ENCODE measurements at regions not wholly inside any gene's neighbourhood (a gene's known extent, or its start where the extent isn't known, plus 50 kb on each side); places are given as distances from the start of the nearest gene placed in this dataset.
"Not testable (repeated sequence)": the region's sequence is repeated elsewhere in the genome, so short reads cannot be mapped to it uniquely, and the experiment has no call there.

GRCh38 chr5:53749621-53750020, 189.2 kb downstream of the NDUFS4 start:
- H2AFZ ChIP-seq (ENCODE audit: low read depth, low read length) = no peak overlapping the region
- intact Hi-C loops (cut with micrococcal nuclease) (no loop called here), dilution Hi-C loops (cut with MboI; ENCODE audit: extremely low pct_ligation_motif_present, low sequenced_read_pairs) (no loop called here)
- FAIRE-seq = no peak
- ChIA-PET CTCF (no interaction called here), POLR2A (no interaction called here)
- H3K27ac ChIP-seq (ENCODE audit: insufficient read depth, low read depth, low read length) = no peak overlapping the region
- no TSS peak for BruUV-seq (replicated peaks)
- no peak overlapping the region for H3K9ac ChIP-seq (replicated peaks; ENCODE audit: extremely low read depth, insufficient read depth, low read length)
- H4K20me1 ChIP-seq (replicated peaks; ENCODE audit: control insufficient read depth, extremely low read depth, insufficient read depth, low read length) = no peaks in the 10 kb centered on the region
- no peaks in the 10 kb centered on the region for H3K9me1 ChIP-seq (replicated peaks; ENCODE audit: control insufficient read depth, extremely low read depth, insufficient read depth, low read length)
- TF ChIP-seq MYC (IDR thresholded peaks at IDR 0.05; ENCODE audit: low read depth, low read length) = no peak
- no peak for TF ChIP-seq CTCF (IDR thresholded peaks at IDR 0.05; ENCODE audit: extremely low read depth in 1 of 2, insufficient read depth in 1 of 2, low read depth in 1 of 2, low read length in 2 of 2)
- TF ChIP-seq GATA2 (IDR thresholded peaks at IDR 0.05; ENCODE audit: insufficient read depth, insufficient read length, low read depth, low read length) = no peak
- TF ChIP-seq JUN (IDR thresholded peaks at IDR 0.05; ENCODE audit: borderline replicate concordance, insufficient read depth, insufficient read length, low read depth) = no peak
- no peak for TF ChIP-seq POLR2AphosphoS5 (IDR thresholded peaks at IDR 0.05; ENCODE audit: insufficient read depth, low read depth, low read length)
- TF ChIP-seq EZH2 (IDR thresholded peaks at IDR 0.05; ENCODE audit: borderline replicate concordance, low read depth, low read length, severe bottlenecking) = no peak
- TF ChIP-seq MAX (IDR thresholded peaks at IDR 0.05; ENCODE audit: insufficient read depth, insufficient read length) = no peak
- no peak for TF ChIP-seq FOS (IDR thresholded peaks at IDR 0.05; ENCODE audit: borderline replicate concordance, insufficient read depth, low read length)
- no peak for TF ChIP-seq POLR2A (IDR thresholded peaks at IDR 0.05; ENCODE audit: low read depth, low read length)
- H3K4me1 ChIP-seq (ENCODE audit: control insufficient read depth, extremely low read depth, insufficient read depth, low read length) = no peaks in the 10 kb centered on the region
- no peaks in the 10 kb centered on the region for H3K9me3 ChIP-seq (replicated peaks; ENCODE audit: control insufficient read depth, insufficient read depth, low read length)
- no peak overlapping the region for H3K4me3 ChIP-seq (replicated peaks in 1 of 3; ENCODE audit: insufficient read depth in 1 of 3, low read depth in 1 of 3, low read length in 3 of 3)
- DNase-seq (ENCODE audit: low read depth, low spot score) = no peak
- no peaks in the 10 kb centered on the region for H3K79me2 ChIP-seq (ENCODE audit: control insufficient read depth, insufficient read depth, low read length)
- no peaks in the 10 kb centered on the region for H3K36me3 ChIP-seq (ENCODE audit: control insufficient read depth in 2 of 2, extremely low read depth in 1 of 2, insufficient read depth in 2 of 2, low read length in 2 of 2)
- H3K27me3 ChIP-seq (ENCODE audit: control insufficient read depth in 2 of 2, insufficient read depth in 2 of 2, low read length in 2 of 2) = peaks cover 0 to 3% of the 10 kb centered on the region in 2 experiments
- no peak overlapping the region for H3K4me2 ChIP-seq (ENCODE audit: insufficient read depth, low read length)

DNA sequence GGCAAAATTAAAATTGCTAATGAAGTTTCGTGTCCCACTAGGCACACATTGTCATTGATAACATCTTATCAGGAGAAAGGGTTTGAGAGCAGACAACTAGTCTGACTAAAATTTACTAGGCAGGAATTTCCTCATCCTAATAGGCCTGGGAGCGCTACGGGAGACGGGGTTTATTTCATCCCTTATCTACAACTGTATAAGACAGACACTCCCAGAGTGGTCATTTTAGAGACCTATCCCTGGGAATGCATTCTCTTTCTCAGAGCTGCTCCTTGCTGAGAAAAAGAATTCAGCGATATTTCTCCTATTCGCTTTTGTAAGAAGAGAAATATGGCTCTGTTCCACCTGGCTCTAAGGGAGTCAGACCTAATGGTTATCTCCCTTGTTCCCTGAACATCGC, 191.8 kb downstream of the NDUFS4 start:
- dilution Hi-C loops (cut with MboI; ENCODE audit: extremely low pct_ligation_motif_present, low sequenced_read_pairs); H3K36me3 ChIP-seq (ENCODE audit: control insufficient read depth in 2 of 2, extremely low read depth in 1 of 2, insufficient read depth in 2 of 2, low read length in 2 of 2); CTCF ChIA-PET; H3K27me3 ChIP-seq (ENCODE audit: control insufficient read depth in 2 of 2, insufficient read depth in 2 of 2, low read length in 2 of 2); H3K79me2 ChIP-seq (ENCODE audit: control insufficient read depth, insufficient read depth, low read length); FAIRE-seq; H3K4me2 ChIP-seq (ENCODE audit: insufficient read depth, low read length); H3K4me3 ChIP-seq (replicated peaks in 1 of 3; ENCODE audit: insufficient read depth in 1 of 3, low read depth in 1 of 3, low read length in 3 of 3); H2AFZ ChIP-seq (ENCODE audit: low read depth, low read length); intact Hi-C loops (cut with micrococcal nuclease); H3K9ac ChIP-seq (replicated peaks; ENCODE audit: extremely low read depth, insufficient read depth, low read length); H3K9me1 ChIP-seq (replicated peaks; ENCODE audit: control insufficient read depth, extremely low read depth, insufficient read depth, low read length); H3K27ac ChIP-seq (ENCODE audit: insufficient read depth, low read depth, low read length); POLR2A ChIA-PET; DNase-seq (ENCODE audit: low read depth, low spot score); H4K20me1 ChIP-seq (replicated peaks; ENCODE audit: control insufficient read depth, extremely low read depth, insufficient read depth, low read length); H3K4me1 ChIP-seq (ENCODE audit: control insufficient read depth, extremely low read depth, insufficient read depth, low read length); H3K9me3 ChIP-seq (replicated peaks; ENCODE audit: control insufficient read depth, insufficient read depth, low read length); BruUV-seq (replicated peaks): not testable (repeated sequence)
